ENCODE measurements at regions not wholly inside any gene's neighbourhood (a gene's known extent, or its start where the extent isn't known, plus 50 kb on each side); places are given as distances from the start of the nearest gene placed in this dataset.

DNA sequence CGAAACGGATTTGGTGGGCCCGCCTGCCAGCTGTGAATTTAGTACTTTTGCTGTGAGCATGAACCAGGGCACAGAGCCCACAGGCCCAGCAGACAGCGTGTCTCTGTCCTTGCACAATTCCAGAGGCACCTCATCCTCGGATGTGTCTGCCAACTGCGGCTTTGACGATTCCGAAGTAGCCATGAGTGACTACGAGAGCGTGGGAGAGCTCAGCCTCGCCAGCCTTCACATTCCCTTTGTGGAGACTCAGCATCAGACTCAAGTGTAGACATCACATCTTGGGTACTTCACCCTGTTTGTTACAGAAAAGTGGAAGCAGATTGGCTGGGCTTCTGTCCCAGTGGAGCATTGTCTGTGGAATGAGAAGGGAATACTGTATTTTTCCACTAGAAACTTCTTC is 78.6 kb upstream of the MTNR1B start:
- TF ChIP-seq CTCF (conservative IDR thresholded peaks at IDR 0.05): no peak
- no peaks in the 10 kb centered on the region for H3K4me1 Mint-ChIP-seq
- Histone ChIP-seq H2BK5ac (ENCODE audit: insufficient read length, low read length) (no peak overlapping the region), H3K56ac (ENCODE audit: insufficient read length, low read depth, low read length) (no peak overlapping the region), H3K23me2 (ENCODE audit: insufficient read length, low read depth, low read length, poor library complexity, severe bottlenecking) (no peaks in the 10 kb centered on the region), H3T11ph (ENCODE audit: low read length) (no peak overlapping the region), H3K4me1 (ENCODE audit: insufficient read depth, low read length) (no peaks in the 10 kb centered on the region), H3K79me1 (ENCODE audit: insufficient read depth, low read depth, low read length, poor library complexity, severe bottlenecking) (no peaks in the 10 kb centered on the region), H2BK20ac (ENCODE audit: low read depth, low read length, poor library complexity, severe bottlenecking) (no peak overlapping the region), H4K20me1 (ENCODE audit: control insufficient read depth, insufficient read depth, insufficient read length) (no peaks in the 10 kb centered on the region), H3K23ac (ENCODE audit: insufficient read length, low read depth, low read length) (no peak overlapping the region), H3K79me2 (ENCODE audit: insufficient read depth, low read length) (no peaks in the 10 kb centered on the region), H3K27ac (ENCODE audit: insufficient read length, low read depth, low read length) (no peak overlapping the region), H2BK12ac (ENCODE audit: insufficient read length, low read depth, low read length) (no peak overlapping the region), H3K4ac (ENCODE audit: low read depth, low read length) (no peak overlapping the region), H4K8ac (replicated peaks; ENCODE audit: insufficient read length, low read depth, low read length) (no peak overlapping the region), H4K5ac (ENCODE audit: insufficient read length, low read depth, low read length) (no peak overlapping the region), H2AFZ (ENCODE audit: low read length) (no peak overlapping the region), H3K4me2 (ENCODE audit: insufficient read depth, insufficient read length, low read length) (no peak overlapping the region), H3K9me3 (ENCODE audit: control insufficient read depth, low read depth, low read length) (no peaks in the 10 kb centered on the region), H3K18ac (ENCODE audit: insufficient read length, low read depth, low read length) (no peak overlapping the region), H3K9ac (ENCODE audit: extremely low read depth, insufficient read length, low read length) (no peak overlapping the region), H2BK120ac (ENCODE audit: low read depth, low read length, poor library complexity, severe bottlenecking) (no peak overlapping the region), H3K27me3 (ENCODE audit: insufficient read depth, low read length) (no peaks in the 10 kb centered on the region), H2BK15ac (ENCODE audit: low read depth, low read length) (no peak overlapping the region), H4K91ac (ENCODE audit: insufficient read length, low read depth, low read length) (no peak overlapping the region), H2AK5ac (ENCODE audit: insufficient read length, low read length) (no peak overlapping the region), H3K14ac (ENCODE audit: insufficient read depth, low read length) (no peak overlapping the region; the same call in 1 of the 2 replicates)
- no peak overlapping the region for H3K4me3 Mint-ChIP-seq
- H3K27me3 Mint-ChIP-seq (ENCODE audit: low read depth): no peaks in the 10 kb centered on the region
- H3K36me3 Mint-ChIP-seq (ENCODE audit: insufficient read depth in 1 of 3, low read depth in 3 of 3): peaks cover 0 to 5% (median 0%) of the 10 kb centered on the region in 3 experiments; a peak in 2 of 7 replicates
- no CpG with 5 or more reads among the region's 11 CpGs for WGBS (ENCODE audit: extremely low coverage, insufficient read length, low lambda C conversion rate)
- H3K27ac Mint-ChIP-seq: no peak overlapping the region
- no peak for DNase-seq
- H3K9me3 Mint-ChIP-seq: no peaks in the 10 kb centered on the region
